HG02970 (cell line): ENCODE measurements at regions not wholly inside any gene's neighbourhood (a gene's known extent, or its start where the extent isn't known, plus 50 kb on each side); places are given as distances from the start of the nearest gene placed in this dataset.
"Not testable (repeated sequence)": the region's sequence is repeated elsewhere in the genome, so short reads cannot be mapped to it uniquely, and the experiment has no call there.

Experiments
- ATAC-seq: cut with Tn5 transposase; IDR thresholded peaks from one replicate; pipeline ENCODE4 v1.9.1; 2021; ENCODE audit warnings: mild to moderate bottlenecking, moderate library complexity, moderate number of reproducible peaks; ENCODE audit not compliant: unreplicated experiment, low FRiP score

- no peak for ATAC-seq
These were observed 102.3 kb upstream of the NUDT6 start for GRCh38 chr4:123024710-123025109.

GRCh38 chr4:123025398-123025797 lies 103.0 kb upstream of the NUDT6 start:
- no peak for ATAC-seq

- ATAC-seq = not testable (repeated sequence)
These were observed 103.6 kb upstream of the NUDT6 start for GRCh38 chr4:123026015-123026414.

- no peak for ATAC-seq
These were observed 109.3 kb upstream of the NUDT6 start for GRCh38 chr4:123031664-123032063.

GRCh38 chr4:123034023-123034422 lies 111.6 kb upstream of the NUDT6 start:
- ATAC-seq = no peak

- no peak for ATAC-seq
These were observed 112.8 kb upstream of the NUDT6 start for GRCh38 chr4:123035239-123035638.

- ATAC-seq = no peak
These were observed 115.4 kb upstream of the NUDT6 start for GRCh38 chr4:123037804-123038203.

- no peak for ATAC-seq
These were observed 119.7 kb upstream of the NUDT6 start for GRCh38 chr4:123042095-123042494.

- no peak for ATAC-seq
These were observed 120.6 kb upstream of the NUDT6 start for GRCh38 chr4:123043013-123043412.

- no peak for ATAC-seq
These were observed 121.5 kb upstream of the NUDT6 start for GRCh38 chr4:123043793-123044425.

- no peak for ATAC-seq
These were observed 123.7 kb upstream of the NUDT6 start for GRCh38 chr4:123046096-123046495.

- no peak for ATAC-seq
These were observed 127.6 kb upstream of the NUDT6 start for GRCh38 chr4:123050018-123050417.

- no peak for ATAC-seq
These were observed 129.6 kb upstream of the NUDT6 start for GRCh38 chr4:123052007-123052406.

GRCh38 chr4:123055943-123056342 lies 133.5 kb upstream of the NUDT6 start:
- no peak for ATAC-seq

GRCh38 chr4:123060039-123060770 lies 137.8 kb upstream of the NUDT6 start:
- ATAC-seq = no peak

GRCh38 chr4:123064390-123064789 lies 142.0 kb upstream of the NUDT6 start:
- no peak for ATAC-seq

GRCh38 chr4:123068081-123068480 lies 145.7 kb upstream of the NUDT6 start:
- ATAC-seq = no peak

GRCh38 chr4:123072060-123072459 lies 149.7 kb upstream of the NUDT6 start:
- ATAC-seq = no peak

- ATAC-seq = no peak
These were observed 151.3 kb upstream of the NUDT6 start for GRCh38 chr4:123073650-123074049.

GRCh38 chr4:123077330-123077729 lies 154.9 kb upstream of the NUDT6 start:
- ATAC-seq = no peak

GRCh38 chr4:123081971-123082370 lies 159.6 kb upstream of the NUDT6 start:
- no peak for ATAC-seq

GRCh38 chr4:123083646-123084045 lies 161.2 kb upstream of the NUDT6 start:
- no peak for ATAC-seq
